NT2/D1 (cell line): ENCODE measurements at regions not wholly inside any gene's neighbourhood (a gene's known extent, or its start where the extent isn't known, plus 50 kb on each side); places are given as distances from the start of the nearest gene placed in this dataset.

ENCODE experiments used
- DNase-seq: peaks from one replicate; pipeline ENCODE4 v3.0.0-alpha.2; 2011; ENCODE audit warnings: low read depth, low spot score
- H3K27me3 ChIP-seq: 2 replicates; pipeline ENCODE4 v1.6.0; 2011; ENCODE audit warnings: mild to moderate bottlenecking; ENCODE audit not compliant: insufficient read length, insufficient read depth
- H3K36me3 ChIP-seq: 2 replicates; pipeline ENCODE4 v1.6.1; 2011; ENCODE audit warnings: mild to moderate bottlenecking, low read length, mixed read lengths; ENCODE audit not compliant: insufficient read depth, insufficient read length
- H3K4me1 ChIP-seq: 2 replicates; pipeline ENCODE4 v1.5.1; 2011; ENCODE audit not compliant: insufficient read depth, insufficient read length
- H3K4me3 ChIP-seq: 2 replicates; pipeline ENCODE4 v1.5.1; 2011; ENCODE audit warnings: low read depth; ENCODE audit not compliant: insufficient read length
- H3K9ac ChIP-seq: 2 replicates; pipeline ENCODE4 v1.6.0; 2011; ENCODE audit warnings: low read depth; ENCODE audit not compliant: insufficient read length
- H3K9me3 ChIP-seq: 2 replicates; pipeline ENCODE4 v1.5.1; 2011; ENCODE audit warnings: mild to moderate bottlenecking, low read length; ENCODE audit not compliant: insufficient read depth
- SUZ12 ChIP-seq: IDR thresholded peaks from 2 replicates; pipeline ENCODE4 v1.6.1; 2011; ENCODE audit not compliant: insufficient read length, insufficient read depth; ENCODE audit errors: extremely low read depth
- YY1 ChIP-seq: IDR thresholded peaks from 2 replicates; pipeline ENCODE4 v1.6.1; 2011; ENCODE audit not compliant: insufficient read length, insufficient read depth
- ZNF274 ChIP-seq: IDR thresholded peaks from 2 replicates; pipeline ENCODE4 v1.6.1; 2011; ENCODE audit warnings: mild to moderate bottlenecking, low read depth, low read length

DNA sequence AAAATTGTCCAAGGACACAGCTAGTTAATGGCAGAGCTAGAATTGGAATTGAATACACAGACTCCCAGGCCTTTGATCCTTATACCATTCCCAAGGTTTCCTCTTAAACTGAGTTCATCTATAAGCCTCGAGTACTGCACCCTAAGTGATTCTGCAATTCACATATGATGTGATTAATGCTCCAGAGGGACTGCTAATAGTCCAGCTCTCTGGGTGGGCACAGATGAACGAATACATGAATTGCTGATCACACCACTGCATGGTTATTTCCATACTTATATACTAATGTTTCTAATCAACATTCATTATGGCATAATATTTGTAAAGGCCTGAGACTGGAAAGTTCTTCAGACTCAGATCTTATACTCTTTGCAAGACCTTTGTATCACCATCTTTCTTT is 101.8 kb downstream of the NUFIP1 start:
- H3K4me3 ChIP-seq, result no peak overlapping the region
- TF ChIP-seq SUZ12, result no peak
- TF ChIP-seq YY1, result no peak
- TF ChIP-seq ZNF274, result no peak
- H3K27me3 ChIP-seq, result no peaks in the 10 kb centered on the region
- no peak for DNase-seq
- no peaks in the 10 kb centered on the region for H3K9me3 ChIP-seq
- H3K36me3 ChIP-seq, result no peaks in the 10 kb centered on the region
- H3K9ac ChIP-seq, result no peak overlapping the region
- no peaks in the 10 kb centered on the region for H3K4me1 ChIP-seq

DNA sequence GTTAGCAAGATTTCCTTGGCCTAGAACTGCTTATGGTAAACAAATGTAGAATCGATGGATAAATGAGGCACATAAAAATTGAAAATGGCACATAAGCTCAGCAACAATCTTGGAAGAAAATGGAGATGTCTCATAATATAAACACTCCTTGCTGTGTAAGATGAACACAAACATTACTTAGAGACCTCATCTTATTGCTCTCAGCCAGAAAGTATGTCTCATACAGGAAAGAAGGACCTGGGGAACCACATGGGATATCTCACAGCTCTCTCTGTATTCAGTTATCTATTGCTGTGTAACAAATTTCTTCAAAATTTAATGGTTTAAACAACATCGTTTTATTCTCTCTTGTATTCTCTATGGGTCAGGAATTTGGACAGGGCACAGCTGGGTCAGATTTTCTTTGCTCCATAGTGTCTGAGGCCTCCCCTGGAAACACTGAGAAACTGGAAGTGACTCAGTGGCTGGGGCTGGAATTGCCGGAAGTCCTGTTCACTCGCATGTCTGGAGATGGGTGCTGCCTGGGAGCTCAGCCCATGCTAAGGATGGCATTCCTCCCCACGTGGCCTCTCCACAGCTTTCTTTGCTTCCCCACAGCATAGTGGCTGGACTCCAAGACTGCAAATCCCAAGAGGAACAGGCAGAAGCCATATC is 105.1 kb downstream of the NUFIP1 start:
- Histone ChIP-seq H3K36me3 (no peaks in the 10 kb centered on the region), H3K4me1 (no peaks in the 10 kb centered on the region), H3K9ac (no peak overlapping the region), H3K9me3 (no peaks in the 10 kb centered on the region), H3K4me3 (no peak overlapping the region), H3K27me3 (no peaks in the 10 kb centered on the region)
- TF ChIP-seq SUZ12 (no peak), YY1 (no peak), ZNF274 (no peak)
- DNase-seq, result no peak

DNA sequence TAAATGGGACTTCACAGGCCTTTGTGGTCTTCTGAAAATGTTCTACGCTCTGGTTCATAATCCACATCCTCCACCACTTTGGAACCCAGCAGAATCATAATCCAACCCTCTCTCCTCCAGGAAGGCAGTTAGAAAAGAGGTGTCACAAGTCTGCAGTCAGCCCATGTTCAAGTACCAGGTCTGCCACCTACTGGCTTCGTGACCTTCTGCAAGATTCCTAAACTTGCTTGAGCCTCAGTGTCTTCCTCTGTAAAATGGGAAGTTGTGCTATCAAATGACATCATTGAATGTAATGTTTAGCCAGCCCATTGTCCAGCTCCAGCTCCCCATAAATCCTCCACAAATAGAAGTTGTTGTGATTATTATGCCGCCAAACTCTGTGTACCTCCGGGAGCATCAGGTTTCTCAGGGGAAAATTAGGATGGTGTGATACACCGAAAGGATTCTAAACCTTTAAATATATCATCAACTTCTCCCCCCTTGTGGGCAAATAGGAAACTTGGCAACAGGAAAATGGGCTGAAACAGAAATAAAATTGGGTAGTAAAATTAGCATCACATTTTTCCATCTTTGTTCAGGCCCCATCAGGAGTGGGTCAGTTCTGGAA is 109.7 kb downstream of the NUFIP1 start:
- Histone ChIP-seq H3K9me3 (peaks cover 8% of the 10 kb centered on the region; the same call in 1 of the 2 replicates), H3K4me1 (no peaks in the 10 kb centered on the region), H3K36me3 (no peaks in the 10 kb centered on the region), H3K27me3 (no peaks in the 10 kb centered on the region), H3K9ac (no peak overlapping the region), H3K4me3 (no peak overlapping the region)
- no peak for DNase-seq
- TF ChIP-seq ZNF274 (no peak), SUZ12 (no peak), YY1 (no peak)

DNA sequence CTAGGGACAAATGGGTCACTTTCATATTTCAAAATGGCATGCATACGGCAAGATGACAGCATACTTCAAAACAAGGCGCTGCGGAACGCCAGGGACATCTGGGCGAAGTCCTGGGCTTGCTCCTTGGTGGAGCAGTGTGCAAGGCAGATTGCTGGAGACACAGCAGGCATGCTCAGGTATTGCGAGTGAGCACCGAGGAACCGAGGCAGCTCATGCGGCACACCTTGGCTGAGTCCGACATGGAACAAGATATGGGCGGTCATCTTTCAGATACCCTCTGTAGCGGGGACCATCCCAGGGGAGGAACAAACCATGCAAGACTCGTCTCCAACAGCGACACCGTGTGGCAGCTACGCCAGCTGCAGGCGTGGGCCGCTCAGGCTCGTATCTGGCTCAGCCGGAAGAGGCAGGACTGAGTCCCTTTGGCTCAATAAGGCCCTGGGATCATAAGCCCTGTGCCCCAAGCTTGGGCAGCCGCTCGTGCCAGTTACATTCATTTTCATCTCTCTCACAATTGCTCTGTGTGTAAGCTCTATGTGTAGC is 112.4 kb downstream of the NUFIP1 start:
- Histone ChIP-seq H3K36me3 (no peaks in the 10 kb centered on the region), H3K4me1 (no peaks in the 10 kb centered on the region), H3K4me3 (no peak overlapping the region), H3K27me3 (no peaks in the 10 kb centered on the region), H3K9me3 (peaks cover 8% of the 10 kb centered on the region; the same call in 1 of the 2 replicates), H3K9ac (no peak overlapping the region)
- TF ChIP-seq YY1, result no peak
- TF ChIP-seq SUZ12, result no peak
- no peak for TF ChIP-seq ZNF274
- DNase-seq, result peak; percentile 50

DNA sequence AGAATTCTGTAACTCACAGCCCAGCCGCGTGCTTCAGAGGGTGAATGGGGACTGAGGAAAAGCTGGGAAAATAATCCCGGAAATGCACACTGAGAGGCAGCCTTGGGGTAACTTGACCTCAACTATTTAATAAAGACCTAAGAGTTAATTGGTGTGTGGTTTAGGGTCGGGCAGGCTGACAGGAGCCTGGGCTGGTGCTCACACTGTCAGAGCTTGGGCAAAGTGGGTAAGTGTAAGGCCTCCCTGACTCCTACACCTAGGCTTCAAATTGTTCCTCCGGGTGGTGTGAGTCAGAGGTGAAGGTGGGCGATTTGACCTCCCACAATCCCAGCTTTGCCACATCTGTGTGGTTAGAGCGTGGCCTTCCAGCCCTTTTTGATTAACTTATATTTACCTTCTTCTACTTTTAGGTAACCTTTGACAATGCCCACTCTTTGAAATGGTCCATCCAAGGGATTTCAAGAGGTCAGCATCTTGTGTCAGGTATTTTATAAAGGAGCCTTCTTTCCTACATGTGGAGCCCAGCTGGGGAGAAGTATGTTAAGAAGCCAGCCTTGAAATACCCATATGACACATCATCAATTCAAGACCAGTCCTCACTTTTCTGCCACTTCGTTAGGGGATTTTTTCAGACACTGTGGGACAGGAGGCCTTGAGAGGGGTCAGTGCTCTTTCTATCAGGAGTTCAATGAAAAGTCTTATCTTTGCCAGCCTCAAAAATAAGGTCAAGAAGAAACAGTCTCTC is 114.2 kb downstream of the NUFIP1 start:
- TF ChIP-seq YY1 (no peak), SUZ12 (no peak), ZNF274 (no peak)
- DNase-seq, result no peak
- Histone ChIP-seq H3K9ac (no peak overlapping the region), H3K27me3 (no peaks in the 10 kb centered on the region), H3K4me1 (no peaks in the 10 kb centered on the region), H3K36me3 (no peaks in the 10 kb centered on the region), H3K4me3 (no peak overlapping the region), H3K9me3 (peaks cover 8% of the 10 kb centered on the region; the same call in 1 of the 2 replicates)

DNA sequence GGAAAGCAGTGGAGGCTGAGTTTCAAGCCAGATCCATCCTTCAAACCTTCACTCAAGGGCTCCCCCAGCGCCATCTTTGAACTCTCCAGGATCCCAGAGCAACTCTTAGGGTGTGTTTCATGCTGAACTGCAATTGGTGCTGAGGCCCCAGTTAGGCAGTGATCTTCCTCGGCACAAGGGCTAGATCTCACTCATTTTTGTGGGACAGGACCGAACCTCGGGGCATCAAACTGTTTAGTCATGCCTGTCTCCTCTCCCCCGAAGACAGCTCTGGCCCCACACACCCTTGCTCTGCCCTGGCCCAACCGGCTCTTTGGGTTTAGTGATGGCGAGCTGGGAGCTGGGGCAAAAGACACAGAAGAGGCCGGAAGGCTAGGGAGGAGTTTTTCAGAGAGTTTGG is 115.1 kb downstream of the NUFIP1 start:
- TF ChIP-seq YY1 (no peak), SUZ12 (no peak), ZNF274 (no peak)
- Histone ChIP-seq H3K4me3 (no peak overlapping the region), H3K9ac (no peak overlapping the region), H3K9me3 (peaks cover 8% of the 10 kb centered on the region; the same call in 1 of the 2 replicates), H3K27me3 (no peaks in the 10 kb centered on the region), H3K4me1 (no peaks in the 10 kb centered on the region), H3K36me3 (no peaks in the 10 kb centered on the region)
- no peak for DNase-seq

DNA sequence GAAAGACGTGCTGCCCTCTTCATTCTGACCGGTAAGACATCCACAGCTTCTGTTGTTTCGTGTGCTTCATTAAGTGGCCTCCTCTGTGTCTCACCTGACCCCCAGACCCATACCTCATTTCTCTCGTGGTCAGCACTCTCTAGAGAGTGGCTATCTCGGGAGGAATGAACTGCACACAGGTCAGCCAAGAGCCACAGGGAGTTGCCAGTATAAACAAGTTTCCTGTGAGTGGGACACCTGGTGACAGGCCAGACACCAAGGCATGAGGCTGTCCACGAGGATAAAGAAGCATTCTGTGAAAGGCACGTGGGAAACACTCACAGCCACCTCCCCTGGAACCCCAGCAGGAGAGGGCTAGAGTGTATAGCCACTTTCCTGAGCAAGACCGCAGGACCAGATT is 115.8 kb downstream of the NUFIP1 start:
- Histone ChIP-seq H3K9ac (no peak overlapping the region), H3K9me3 (peaks cover 8% of the 10 kb centered on the region; the same call in 1 of the 2 replicates), H3K4me1 (no peaks in the 10 kb centered on the region), H3K4me3 (no peak overlapping the region), H3K27me3 (no peaks in the 10 kb centered on the region), H3K36me3 (no peaks in the 10 kb centered on the region)
- TF ChIP-seq SUZ12, result no peak
- no peak for TF ChIP-seq YY1
- no peak for TF ChIP-seq ZNF274
- DNase-seq, result no peak
